MV-4-11 (cell line): ENCODE measurements at regions not wholly inside any gene's neighbourhood (a gene's known extent, or its start where the extent isn't known, plus 50 kb on each side); places are given as distances from the start of the nearest gene placed in this dataset.

Experiments used
- DNase-seq: peaks from one replicate; lab custom pipeline; 2025; lab: John Stamatoyannopoulos, UW

DNA sequence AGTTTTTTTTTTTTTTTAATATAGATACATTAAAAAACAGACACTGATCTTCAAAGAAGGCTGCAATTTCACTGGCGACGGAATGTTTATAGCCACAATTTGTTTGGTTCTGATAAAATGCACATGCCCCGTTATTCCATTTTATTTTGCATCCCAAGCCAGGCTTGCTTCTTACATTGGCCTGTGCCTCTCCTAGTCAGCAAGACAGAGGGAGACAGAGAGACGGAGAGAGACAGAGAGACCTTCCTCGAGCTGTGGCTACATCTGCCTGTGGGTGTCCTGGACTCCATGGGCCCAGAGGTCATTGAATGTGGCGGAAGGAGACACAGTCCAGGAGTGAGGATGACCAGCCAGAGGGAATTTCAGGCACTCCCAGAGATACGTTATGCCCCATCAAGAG, 926.6 kb downstream of the VRK1 start:
- DNase-seq, result no peak

DNA sequence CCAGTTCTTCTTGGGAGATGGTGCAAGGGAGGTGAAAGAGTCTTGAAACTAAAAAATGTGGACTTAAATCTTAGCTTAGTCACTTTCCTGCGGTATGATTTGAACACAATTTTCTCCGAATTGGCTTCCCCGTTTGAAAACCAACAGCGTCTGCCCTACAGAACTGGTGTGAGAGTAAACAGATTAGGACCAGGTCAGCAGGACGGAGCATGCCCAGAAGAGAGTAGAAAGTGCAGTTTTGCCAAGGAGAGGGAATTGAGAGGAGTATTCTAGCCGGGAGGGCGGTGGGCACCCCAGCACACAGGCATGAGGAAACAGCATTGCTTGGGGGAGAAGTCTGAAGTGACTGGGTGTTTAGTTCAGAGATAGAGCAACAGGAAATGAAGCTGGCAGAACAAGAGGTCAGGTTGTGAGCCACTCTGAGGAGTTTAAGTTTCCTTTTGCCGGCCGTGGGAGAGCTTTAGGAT, 927.1 kb downstream of the VRK1 start:
- DNase-seq, result no peak

DNA sequence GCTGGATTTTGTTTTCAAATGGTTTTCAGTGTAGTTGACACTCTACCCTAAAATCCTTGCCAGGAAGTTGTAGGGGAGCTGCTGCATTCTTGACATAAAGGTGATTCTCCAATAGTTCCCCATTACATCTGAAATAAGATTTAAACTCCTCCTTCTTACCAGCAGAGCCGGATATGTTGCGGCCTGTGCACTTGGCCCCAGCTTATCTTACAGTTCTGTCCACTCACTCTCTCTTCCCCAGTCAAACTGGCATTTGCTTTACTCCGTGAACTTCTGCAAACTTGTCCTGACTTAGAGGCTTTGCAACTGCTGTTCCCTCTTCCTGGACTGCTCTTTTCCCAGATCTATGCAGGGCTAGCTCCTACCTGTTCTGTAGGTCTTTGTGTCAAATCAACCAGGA, 929.5 kb downstream of the VRK1 start:
- DNase-seq, result no peak

DNA sequence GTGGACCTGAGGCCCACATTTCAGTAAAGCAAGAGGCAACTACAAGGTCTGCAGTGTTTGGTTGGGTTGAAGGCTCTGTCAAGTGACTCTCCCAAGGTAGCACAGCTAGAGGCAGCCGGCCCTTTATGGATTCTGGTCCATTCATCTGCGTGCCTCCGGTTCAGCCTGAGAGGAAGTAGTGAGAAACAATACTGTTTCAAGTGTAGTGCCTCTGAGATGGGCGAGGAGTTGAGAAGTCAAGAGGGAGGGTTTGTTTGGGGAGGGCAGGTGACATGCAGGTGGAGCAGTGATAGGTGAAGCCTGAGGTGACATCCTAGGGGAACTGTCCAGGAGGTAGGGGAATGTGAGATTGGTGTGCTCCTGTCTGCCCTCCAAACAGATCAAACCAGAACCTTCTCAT, 933.5 kb downstream of the VRK1 start:
- no peak for DNase-seq

DNA sequence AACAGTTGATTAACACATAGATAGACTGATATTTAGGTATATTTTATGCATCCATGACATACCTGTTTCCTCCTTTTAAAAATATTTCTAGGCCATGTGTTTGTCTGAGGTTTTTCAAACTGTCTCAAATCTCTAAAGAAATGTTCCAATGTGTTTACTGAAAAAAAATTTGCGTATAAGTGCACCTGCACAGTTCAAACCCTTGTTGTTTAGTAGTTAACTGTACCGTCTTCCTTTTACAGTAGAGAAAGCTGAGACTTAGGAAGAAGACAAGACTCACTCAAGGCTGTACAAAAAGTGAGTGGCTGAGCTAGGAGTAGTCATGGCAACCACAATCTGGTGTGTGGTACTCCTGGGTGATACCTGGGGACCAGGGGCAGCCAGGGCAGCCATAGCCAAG, 934.6 kb downstream of the VRK1 start:
- no peak for DNase-seq

DNA sequence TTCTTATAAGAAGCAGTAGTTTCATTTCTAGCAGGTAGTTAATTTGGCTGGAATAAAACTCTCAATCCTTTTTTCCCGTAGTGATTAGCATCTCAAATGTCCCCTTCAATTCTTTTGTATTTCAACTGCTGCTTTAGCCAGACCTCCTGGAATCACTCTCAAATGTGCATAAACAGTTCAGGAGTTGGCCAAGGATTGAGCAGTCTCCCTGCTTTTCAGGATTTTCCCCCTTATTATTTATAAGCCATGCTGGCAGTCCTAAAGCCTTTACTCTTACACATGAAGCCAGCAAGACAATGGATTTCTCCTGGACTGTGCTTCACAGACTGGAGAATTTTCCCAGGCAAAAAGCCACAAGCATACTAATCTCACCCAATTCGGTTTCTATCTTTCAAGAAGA, 950.1 kb downstream of the VRK1 start:
- no peak for DNase-seq

DNA sequence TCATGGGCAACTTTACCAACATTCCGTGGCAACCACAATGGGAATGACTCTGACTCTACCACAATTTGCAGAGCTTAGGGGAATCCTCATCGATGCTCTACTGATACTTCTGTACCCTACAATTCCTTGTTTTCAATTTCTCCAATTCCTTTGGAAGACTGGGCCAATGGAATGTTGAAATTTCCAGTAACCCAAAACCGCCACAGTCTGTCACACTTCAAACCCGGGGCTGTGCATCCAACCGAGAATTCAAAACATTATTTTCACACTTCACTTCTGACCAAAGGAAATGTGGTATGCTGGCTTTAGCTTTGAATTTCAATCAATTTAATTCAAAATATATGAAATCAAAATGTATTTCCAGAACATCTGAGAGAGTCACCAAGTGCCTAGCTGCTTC, 951.4 kb downstream of the VRK1 start:
- no peak for DNase-seq

DNA sequence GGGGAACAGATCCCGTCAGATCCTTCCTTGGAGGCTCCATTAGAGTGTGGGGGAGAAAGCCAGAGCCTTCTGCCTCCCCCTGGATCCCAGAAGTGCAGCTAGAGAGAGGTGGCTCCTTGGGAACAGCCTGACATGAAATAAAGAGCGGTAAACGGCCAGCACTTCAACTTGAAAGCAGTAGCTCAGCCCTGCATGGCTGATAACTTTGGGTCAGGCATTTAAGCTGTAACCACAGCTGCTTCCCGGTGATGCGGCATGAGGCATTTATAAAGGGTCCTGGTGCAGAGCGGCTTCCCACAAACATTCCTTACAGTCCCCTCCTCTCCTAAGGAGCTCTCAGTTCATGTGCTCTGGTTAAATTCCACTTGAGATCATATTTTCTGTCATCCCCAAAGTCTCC, 960.3 kb downstream of the VRK1 start:
- no peak for DNase-seq

DNA sequence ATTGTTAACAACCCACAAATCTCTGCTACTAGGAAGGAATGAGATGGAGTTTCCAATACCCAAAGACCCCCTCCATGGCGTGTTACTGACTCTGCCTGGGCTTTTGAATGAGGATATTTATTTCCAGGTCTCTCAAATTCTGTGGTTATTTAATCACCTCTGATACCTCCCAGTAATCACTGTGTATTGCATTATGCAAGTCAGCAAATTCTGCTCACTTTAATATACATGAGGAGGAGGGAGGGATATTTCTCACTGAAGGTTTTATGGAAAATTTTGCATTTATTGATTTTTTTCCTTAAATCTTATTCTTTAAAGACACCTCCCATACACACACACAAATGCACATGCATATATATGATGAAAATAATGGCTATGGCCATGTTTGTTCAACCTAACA, 962.9 kb downstream of the VRK1 start:
- DNase-seq, result no peak

DNA sequence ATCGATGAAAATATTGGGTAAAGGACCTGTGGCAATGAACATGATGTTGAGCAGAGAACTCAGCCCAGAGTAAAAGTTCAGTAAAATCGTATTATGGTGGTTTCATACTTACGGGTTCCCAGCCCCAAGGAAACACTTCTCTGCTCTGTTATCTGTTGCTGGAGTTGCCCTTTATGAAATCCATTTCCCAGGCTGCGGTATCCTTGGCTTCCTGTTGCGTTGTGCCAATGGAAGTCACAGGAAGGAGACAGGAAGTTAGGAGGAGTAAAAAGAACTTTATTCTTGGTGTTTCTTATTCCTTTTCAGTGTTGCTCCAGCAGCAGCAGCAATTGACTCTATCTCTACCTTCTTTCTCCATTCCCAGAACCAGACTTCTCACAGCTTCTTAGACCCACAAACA, 965.2 kb downstream of the VRK1 start:
- no peak for DNase-seq

DNA sequence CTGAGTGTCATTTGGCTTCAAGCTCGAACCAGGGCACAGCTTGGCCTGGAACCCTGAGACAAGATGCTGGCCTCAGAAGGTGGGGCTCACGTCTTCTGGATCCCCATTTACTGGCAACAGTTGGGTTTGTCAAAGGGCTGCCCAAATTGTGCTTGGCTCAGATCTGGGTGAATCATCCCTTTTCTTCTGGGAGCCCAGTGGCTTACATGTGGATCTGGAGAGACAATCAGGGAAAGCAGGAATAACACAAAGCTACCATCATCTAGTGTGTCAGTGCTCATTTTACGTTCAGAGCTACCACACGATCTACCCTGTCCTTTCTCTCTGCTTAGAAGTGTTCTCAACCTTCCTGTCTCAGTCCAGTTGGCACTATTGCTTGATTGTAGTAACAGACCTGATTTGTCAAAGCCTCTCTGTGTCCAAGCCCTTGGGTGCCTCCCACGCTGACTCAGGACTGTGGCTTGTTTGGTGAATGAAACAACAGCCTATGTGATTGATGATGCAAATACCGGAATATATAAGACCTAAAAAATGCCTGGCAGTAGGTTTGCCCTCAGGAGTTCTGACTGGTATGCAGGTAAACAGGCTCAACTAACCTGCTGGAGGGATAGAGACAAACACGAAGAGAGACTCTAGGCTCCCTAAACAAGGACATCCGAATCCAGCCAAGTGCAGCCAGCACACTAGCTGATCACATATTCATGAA, 974.3 kb downstream of the VRK1 start:
- DNase-seq, result no peak

DNA sequence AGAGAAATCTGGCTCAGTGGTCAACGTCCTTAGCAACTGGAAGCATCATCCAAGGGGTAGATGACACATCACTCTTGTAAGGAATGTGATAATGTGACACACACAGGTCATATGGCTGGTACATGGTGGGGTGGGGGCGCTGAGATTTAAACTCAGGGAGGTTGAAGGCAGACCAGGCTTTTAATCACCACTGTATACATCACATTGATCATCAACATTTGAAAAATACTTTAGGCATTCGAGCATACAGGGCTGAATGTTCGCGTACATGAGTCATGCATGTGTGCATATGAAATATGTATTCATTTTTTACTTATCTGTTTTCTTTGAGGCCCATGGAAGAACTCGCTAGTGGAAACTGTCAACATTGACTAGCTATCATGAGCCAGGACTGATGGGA, 976.4 kb downstream of the VRK1 start:
- DNase-seq, result no peak

DNA sequence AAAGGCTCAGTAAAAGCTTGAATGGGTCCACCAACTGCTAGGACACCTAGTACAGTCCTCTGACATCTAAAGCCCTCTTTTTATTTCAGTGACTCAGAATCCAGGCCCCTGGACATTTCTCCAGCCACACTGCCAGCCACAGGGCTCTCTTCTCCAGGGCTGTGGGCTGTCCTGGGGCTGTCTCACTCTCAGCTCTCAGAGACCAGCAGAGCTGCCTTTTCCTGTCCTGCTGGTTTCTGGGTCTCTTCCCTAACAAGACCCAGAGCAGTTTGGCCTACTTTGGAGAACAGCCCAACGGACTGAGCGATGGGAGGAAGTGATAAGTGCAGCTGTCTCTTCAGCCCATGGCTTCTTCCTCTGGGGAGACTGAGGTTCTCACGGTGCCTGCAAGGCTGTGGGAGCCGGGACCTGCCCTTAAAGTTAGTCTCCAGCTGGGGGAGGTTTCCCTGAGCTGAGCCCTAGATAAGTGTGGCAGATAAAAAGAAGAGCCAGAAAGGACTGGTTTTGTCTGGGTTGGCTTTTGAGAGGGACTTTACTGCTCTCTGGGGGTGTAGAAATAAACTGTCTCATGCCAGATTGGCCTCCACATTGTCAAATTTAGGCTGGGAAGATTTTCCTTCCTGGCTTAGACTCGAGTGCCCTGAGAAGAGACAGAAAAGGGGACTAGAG, 979.8 kb downstream of the VRK1 start:
- DNase-seq, result no peak

DNA sequence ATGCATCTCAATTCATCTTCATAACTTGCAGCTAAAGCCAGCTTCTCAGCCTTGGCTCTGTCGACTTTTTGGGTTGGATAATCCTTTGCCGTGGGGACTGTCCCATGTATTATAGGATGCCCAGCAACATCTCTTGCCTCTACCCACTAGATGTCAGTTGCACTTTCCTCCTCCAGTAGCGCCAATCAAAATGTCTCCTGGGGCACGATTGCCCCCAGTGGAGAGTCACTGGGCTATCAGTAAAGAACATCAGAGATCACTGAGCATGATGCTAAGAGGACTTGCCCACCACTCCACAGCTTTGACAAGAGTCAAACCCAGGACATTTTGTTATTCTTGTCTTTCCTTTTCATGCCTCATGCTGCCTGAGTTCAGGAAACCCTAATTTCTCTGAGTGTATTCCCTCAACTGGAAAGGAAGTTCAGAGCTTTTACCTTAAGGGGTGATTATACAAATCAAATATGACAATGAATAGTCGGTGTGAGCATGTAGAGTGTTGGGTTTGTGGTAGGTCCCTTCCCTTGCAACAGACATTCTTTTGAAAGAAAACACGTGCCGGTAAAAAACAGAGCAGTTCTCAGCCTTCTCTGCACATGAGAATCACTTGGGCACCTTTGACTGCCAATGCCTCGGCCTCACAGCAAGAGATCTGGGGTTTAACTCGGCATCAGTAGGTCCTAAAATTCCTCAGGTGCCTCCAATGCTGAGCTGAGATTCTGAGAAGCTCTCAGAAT, 980.6 kb downstream of the VRK1 start:
- DNase-seq, result no peak

DNA sequence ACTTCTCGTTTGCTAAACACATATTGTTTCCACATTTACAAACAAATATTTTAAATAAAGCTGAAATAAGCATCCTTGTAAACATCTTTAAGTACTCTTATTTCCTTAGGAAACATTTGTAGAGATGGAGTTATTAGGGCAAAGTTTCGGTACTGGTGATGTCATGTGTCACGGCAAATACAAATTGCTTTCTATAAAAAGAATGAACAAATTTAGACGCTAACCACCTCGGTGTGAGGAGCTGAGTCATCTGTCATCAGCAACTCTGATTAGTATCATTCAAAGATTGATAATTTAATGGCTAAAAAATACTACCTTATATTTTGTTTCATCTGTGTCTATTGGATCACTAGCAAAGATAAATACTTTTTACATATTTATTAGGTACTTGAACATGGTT, 982.0 kb downstream of the VRK1 start:
- DNase-seq, result no peak

DNA sequence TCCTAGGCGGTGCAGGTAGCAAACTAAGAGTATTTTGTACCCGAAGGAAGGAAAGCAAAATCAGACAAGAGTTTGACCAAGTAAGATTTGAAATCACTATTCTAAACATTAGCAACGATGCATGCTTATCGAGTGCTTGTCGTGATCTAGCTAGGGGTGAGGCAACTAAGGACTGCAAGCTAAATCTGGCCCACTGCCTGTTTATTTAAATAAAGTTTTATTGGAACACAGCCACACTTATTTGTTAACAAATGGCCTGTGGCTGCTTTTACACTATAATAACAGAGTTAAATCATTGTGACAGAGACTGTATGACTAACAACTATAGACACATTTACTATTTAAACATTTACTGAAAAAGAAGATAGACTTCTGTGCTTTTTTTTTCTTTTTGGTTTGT, 983.6 kb downstream of the VRK1 start:
- DNase-seq, result no peak

DNA sequence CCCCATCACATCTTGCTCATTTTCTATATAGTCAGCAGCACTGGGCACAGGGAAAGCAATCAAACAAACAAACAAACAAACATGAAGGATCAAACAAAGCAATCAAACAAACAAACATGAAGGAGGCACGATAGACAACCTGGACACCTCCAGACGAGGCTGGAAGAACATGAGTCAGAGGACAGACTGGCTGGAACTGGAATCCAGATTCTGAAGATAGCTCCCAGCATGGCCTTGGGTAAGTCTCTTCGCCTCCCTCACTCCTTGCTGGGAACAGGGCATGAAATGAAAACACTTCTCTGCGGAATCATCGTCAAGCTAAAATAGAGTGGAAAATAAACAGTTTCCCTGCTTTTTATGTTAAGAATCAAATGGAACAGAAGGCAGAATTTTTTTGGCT, 984.8 kb downstream of the VRK1 start:
- DNase-seq, result no peak

DNA sequence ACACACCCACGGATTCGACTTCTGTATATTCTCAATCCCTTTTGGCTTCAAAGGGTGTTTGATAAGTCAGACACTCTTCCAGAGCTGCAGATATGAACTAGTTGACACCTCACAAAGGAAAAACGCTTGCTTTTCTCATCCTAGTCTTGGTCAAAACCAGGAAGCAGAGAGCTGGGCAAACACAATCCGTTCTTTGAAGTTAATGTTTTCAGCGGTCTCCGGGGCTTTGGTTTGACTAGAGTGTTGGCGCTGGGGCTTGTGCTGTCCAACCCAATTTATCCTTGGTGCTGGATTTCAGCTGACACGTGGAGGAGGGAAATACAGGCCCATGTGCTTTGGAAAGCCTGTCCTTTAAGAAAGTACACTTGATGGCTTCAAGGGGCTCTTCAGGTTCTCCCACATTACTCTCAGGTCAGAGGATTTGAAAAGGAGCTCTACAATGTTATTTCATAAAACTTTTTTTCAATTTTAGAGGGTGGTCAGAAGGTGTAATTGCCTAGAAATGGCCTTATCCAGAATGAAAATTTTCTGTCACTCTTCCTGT, 985.8 kb downstream of the VRK1 start:
- no peak for DNase-seq

DNA sequence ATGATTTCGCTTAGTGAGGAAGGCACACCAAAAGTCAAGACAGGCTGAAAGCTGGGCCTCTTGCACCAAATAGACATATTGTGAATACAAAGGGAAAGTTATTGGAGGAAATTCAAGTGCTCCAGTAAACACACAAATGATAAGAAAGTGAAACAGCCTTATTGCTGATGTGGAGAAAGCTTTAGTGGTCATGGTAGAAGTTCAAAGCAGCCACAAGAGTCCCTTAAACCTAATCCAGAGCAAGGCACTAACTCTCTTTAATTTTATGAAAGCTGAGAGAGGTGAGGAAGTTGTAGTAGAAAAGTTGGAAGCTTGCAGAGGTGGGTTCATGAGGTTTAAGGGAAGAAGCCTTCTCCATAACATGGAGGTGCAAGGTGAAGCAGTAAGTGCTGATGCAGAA, 988.3 kb downstream of the VRK1 start:
- no peak for DNase-seq

DNA sequence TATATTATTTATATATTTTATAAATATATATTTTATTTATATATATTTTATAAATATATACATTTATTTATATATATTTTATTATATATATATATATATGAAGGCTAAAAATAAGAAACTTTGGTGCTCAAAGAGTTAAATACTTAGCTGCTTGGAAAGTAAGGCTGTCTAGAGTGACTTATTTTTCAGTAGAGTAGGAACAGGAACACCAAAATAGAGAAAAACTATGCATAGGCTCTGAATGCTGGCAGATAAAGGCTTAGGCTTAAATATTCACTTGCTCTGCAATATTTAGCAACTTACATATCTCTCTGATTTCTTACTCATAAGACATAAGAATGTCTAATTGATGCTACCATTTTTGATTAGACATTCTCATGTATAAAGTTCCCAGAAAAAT, 991.2 kb downstream of the VRK1 start:
- DNase-seq, result no peak

DNA sequence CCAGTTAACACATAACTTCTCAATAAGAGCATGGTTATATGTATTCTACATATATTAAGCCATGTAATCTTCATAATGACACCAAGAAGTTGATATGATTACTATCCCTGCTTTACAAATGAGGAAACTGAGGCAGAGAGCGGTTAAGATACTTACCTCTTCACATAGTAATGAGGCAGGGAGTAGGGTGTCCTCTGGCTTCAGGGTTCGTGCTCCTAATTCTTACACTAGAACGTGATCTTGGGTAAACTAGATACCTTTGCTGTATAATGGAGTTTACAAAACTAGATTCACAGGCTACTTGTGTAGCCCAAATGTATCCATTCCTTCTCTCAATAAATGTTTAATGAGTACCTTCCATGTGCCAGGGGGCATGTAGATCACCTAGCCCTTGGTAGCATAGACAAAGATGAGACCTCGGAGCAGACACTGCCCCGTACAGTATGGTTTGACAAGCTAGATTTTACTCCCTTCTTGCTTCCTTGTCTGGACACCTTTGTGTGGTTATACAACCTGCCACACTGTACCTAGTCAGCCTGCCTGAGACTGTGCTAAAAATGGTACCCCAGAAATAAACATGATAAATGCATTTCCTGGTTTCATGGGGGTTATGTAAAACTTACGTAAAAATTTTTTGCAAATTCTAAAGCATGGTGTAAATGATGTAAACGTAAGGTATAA, 991.8 kb downstream of the VRK1 start:
- DNase-seq, result no peak

DNA sequence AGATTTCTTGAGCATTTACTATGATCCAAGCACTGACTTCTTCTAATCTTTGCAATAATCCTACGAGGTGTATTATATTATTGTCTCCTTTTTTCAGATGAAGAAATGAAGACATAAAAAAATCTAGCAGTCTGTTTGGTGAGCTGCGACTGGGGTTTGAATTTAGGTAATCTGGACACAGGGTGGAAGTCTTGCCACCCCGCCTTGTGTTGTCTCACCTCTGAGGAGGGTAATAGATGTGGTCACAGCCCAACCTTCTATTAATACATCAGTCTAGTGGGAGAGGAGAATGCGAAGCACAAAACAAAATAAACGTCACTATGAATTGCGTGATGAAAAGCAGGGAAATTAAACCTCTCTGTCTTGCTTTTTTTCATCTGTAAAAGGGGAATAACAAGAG, 993.9 kb downstream of the VRK1 start:
- DNase-seq, result no peak

DNA sequence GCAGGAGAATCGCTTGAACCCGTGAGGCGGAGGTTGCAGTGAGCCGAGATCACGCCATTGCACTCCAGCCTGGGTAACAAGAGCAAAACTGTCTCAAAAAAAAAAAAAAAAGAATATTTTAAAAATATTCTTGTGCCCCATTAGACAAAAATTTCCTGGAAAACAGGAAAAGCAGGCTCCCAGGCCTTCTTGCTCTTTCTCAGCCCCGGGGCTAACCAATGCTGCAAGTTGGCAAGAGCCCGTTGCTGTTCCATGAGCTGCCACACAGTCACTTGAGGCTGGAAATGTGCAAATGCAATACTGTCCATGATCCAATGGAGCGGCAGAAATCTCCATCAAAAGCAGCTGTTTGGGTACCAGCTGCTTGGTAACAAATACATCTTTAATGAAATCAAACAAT, 994.7 kb downstream of the VRK1 start:
- DNase-seq, result no peak
